OCI-LY3 (cell line): ENCODE measurements at regions not wholly inside any gene's neighbourhood (a gene's known extent, or its start where the extent isn't known, plus 50 kb on each side); places are given as distances from the start of the nearest gene placed in this dataset.

Experiments used
- CTCF ChIP-seq: fragments of 200-600, 300-600 bp; sonication (generic); IDR thresholded peaks from 2 replicates; pipeline ENCODE4 v1.5.1; 2014; ENCODE audit warnings: antibody characterized with exemption, low read length, low read depth
- EZH2phosphoT487 ChIP-seq: fragments of 200-600 bp; shearing (Covaris generic); IDR thresholded peaks from 2 replicates; pipeline ENCODE4 v1.6.1; 2018; ENCODE audit warnings: antibody characterized with exemption, mixed run types, low read depth

- no peak for TF ChIP-seq CTCF
- no peak for TF ChIP-seq EZH2phosphoT487
Observed at GRCh38 chr6:33853736-33854135, 49.9 kb upstream of the MLN start.
